Lung (tissue), 11 donors: ENCODE measurements at regions not wholly inside any gene's neighbourhood (a gene's known extent, or its start where the extent isn't known, plus 50 kb on each side); places are given as distances from the start of the nearest gene placed in this dataset.

Experiments used
- ATAC-seq: fragments of 200-7000 bp; cut with Tn5 transposase; one replicate; pipeline ENCODE4 v1.9.1; 2020; ENCODE audit warnings: moderate number of reproducible peaks; ENCODE audit not compliant: insufficient read depth, low FRiP score
- DNase-seq, 3 donors: peaks; one replicate each; pipeline ENCODE4 v3.0.0-alpha.2; 2013 to 2017
- H3K27ac ChIP-seq, 2 donors: one replicate each; pipeline ENCODE4 v1.5.1; 2013; ENCODE audit warnings: mild to moderate bottlenecking in 2 of 2, moderate library complexity in 2 of 2, control low read depth in 1 of 2, inconsistent platforms in 1 of 2, low read depth in 1 of 2, low read length in 1 of 2
- H3K27me3 ChIP-seq, 3 donors: one replicate each; pipeline ENCODE4 v1.5.1; 2013; ENCODE audit warnings: low read length in 2 of 3; ENCODE audit not compliant: control insufficient read depth in 3 of 3, insufficient read depth in 3 of 3
- H3K36me3 ChIP-seq, 4 donors: one replicate each; pipeline ENCODE4 v1.5.1; 2013; ENCODE audit warnings: low read length in 4 of 4, mild to moderate bottlenecking in 1 of 4, moderate library complexity in 1 of 4; ENCODE audit not compliant: control insufficient read depth in 4 of 4, insufficient read depth in 4 of 4
- H3K4me1 ChIP-seq, 5 donors: one replicate each; pipeline ENCODE4 v1.5.1; 2013; ENCODE audit warnings: low read length in 5 of 5, mild to moderate bottlenecking in 2 of 5, moderate library complexity in 1 of 5; ENCODE audit not compliant: control insufficient read depth in 5 of 5, insufficient read depth in 5 of 5
- H3K4me3 ChIP-seq: one replicate; pipeline ENCODE4 v1.5.1; 2013; ENCODE audit warnings: mild to moderate bottlenecking, control low read depth, moderate library complexity
- H3K9ac ChIP-seq, 2 donors: one replicate each; pipeline ENCODE4 v1.5.1; 2013; ENCODE audit warnings: low read length in 2 of 2, control low read depth in 1 of 2; ENCODE audit not compliant: insufficient read depth in 1 of 2
- H3K9me3 ChIP-seq, 4 donors: one replicate each; pipeline ENCODE4 v1.5.1; 2013; ENCODE audit warnings: low read length in 3 of 4, mild to moderate bottlenecking in 1 of 4, moderate library complexity in 1 of 4; ENCODE audit not compliant: control insufficient read depth in 4 of 4, insufficient read depth in 3 of 4
- CTCF ChIP-seq: IDR thresholded peaks from 2 replicates; pipeline ENCODE4 v1.5.1; 2012; ENCODE audit warnings: mild to moderate bottlenecking; ENCODE audit errors: control extremely low read depth, extremely low read depth
- WGBS, 2 donors: extraction: QIAGEN DNeasy Blood & Tissue Kit; methylation state at CpG; one replicate each; pipeline ENCODE4 v1.1.7; 2013; 5-methylcytosine and 5-hydroxymethylcytosine counted together
- donor health status: control.
- donor health status: control.
- donor health status: Bipolar disorder and iron deficiency.
- donor health status: healthy.
- donor health status: DM: yes; HTN: yes; CAD: no.

DNA sequence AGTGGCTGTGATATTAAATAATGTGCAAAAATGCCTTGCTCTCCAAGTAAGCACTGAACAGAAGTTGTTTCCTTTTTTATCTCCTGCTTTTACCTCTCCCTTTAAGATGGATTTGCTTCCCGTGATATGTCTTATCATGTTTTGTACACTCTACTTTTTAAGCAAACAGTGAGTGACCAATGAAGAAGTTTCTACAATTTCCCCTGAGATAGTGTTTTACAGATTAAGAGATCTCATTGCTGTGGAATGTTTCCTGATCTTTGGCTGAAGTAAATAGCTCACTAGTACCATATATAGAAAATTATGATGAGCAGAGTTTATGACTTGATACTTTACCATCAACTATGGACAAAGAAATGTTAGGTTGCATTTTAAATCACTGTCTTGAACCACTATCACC lies 184.8 kb upstream of the PDE3A start:
- Histone ChIP-seq H3K4me3 (no peak overlapping the region), H3K9me3 (no peaks in the 10 kb centered on the region), H3K27ac (no peak overlapping the region), H3K36me3 (no peaks in the 10 kb centered on the region), H3K27me3 (no peaks in the 10 kb centered on the region), H3K4me1 (peaks cover 0 to under 1% (median 0%) of the 10 kb centered on the region in 5 donors), H3K9ac (no peak overlapping the region)
- 33 to 68% methylated on average over 1 of the region's 1 CpG for WGBS, 2 donors
- no peak for ATAC-seq
- DNase-seq, result no peak
- TF ChIP-seq CTCF, result no peak

DNA sequence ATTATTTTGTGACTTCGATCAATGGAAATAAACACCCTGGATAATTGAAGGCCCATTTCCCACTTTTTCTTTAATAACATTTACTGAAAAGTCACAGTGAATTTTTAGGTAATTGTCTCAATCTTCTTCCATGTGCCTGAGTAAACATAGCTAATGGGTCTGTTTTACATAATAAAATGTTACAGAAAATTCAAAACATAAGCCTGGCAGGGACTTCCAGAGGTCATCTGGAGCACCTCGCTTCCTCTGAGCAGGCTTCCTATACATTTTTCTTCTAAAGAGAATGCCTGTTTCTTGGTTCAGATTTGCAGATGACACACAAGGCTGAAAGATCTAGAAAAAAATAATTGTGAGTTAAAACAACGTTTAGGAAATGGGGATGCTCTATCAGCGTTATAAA lies 183.8 kb upstream of the PDE3A start:
- TF ChIP-seq CTCF, result no peak
- ATAC-seq (no peak), DNase-seq (no peak)
- Histone ChIP-seq H3K4me3 (no peak overlapping the region), H3K9ac (no peak overlapping the region), H3K36me3 (no peaks in the 10 kb centered on the region), H3K27ac (no peak overlapping the region), H3K4me1 (peaks cover 0 to 4% (median under 1%) of the 10 kb centered on the region in 5 donors), H3K27me3 (no peaks in the 10 kb centered on the region), H3K9me3 (no peaks in the 10 kb centered on the region)
- 59 to 88% methylated on average over 4 of the region's 4 CpGs for WGBS, 2 donors

DNA sequence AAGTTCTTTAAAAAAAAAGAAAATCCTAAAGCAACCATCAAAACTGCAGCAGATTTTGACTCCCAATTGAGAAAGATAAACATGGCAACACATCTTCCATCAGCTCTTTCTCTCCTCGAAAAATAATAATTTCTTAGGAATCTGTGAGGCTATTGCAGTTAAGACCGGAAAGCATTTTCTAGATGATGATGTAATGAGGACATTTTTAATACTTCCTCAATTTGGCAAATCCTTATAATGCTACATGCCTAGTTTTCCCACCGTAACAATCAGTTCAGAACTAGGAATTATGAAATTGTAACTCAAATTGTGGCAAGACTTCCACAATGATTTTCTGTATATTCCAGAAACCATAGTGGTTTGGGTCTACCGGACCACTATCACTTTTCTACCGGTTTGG lies 180.9 kb upstream of the PDE3A start:
- Histone ChIP-seq H3K36me3 (no peaks in the 10 kb centered on the region), H3K4me1 (peaks cover 0 to 6% (median 4%) of the 10 kb centered on the region in 5 donors), H3K9me3 (no peaks in the 10 kb centered on the region), H3K27ac (no peak overlapping the region), H3K4me3 (no peak overlapping the region), H3K27me3 (no peaks in the 10 kb centered on the region), H3K9ac (no peak overlapping the region)
- WGBS, 2 donors, result 44 to 63% methylated on average over 5 of the region's 5 CpGs
- TF ChIP-seq CTCF, result no peak
- no peak for ATAC-seq
- DNase-seq, result peak in 2 of 3 donors; percentile 15 to 55

- Histone ChIP-seq H3K9me3 (no peaks in the 10 kb centered on the region), H3K36me3 (no peaks in the 10 kb centered on the region), H3K27me3 (no peaks in the 10 kb centered on the region), H3K27ac (no peak overlapping the region), H3K4me1 (peaks cover 0 to 6% (median 4%) of the 10 kb centered on the region in 5 donors), H3K4me3 (no peak overlapping the region), H3K9ac (no peak overlapping the region)
- no peak for TF ChIP-seq CTCF
- ATAC-seq (no peak), DNase-seq (peak; percentile 70 to 92 (median 80))
- 65 to 80% methylated on average over 5 of the region's 5 CpGs for WGBS, 2 donors
Observed at GRCh38 chr12:20188930-20189653, 179.2 kb upstream of the PDE3A start.
